Peyer's patch (tissue), 4 donors: ENCODE measurements at regions not wholly inside any gene's neighbourhood (a gene's known extent, or its start where the extent isn't known, plus 50 kb on each side); places are given as distances from the start of the nearest gene placed in this dataset.

Experiments used
- CTCF ChIP-seq, 6 experiments: fragments of 450-650 bp in 4 of 6; fragments of 200-600 bp in 2 of 6; sonication (generic) in 1 of 6; IDR thresholded peaks; one replicate each; pipeline ENCODE4 v1.5.1; 2017 to 2019; ENCODE audit warnings: antibody characterized with exemption in 6 of 6, mild to moderate bottlenecking in 3 of 6, moderate library complexity in 1 of 6
- POLR2A ChIP-seq, 2 donors: fragments of 450-650 bp; IDR thresholded peaks; one replicate each; pipeline ENCODE4 v1.5.1; 2017; ENCODE audit warnings: antibody characterized with exemption in 2 of 2, mild to moderate bottlenecking in 2 of 2, moderate library complexity in 2 of 2

- TF ChIP-seq CTCF (IDR thresholded peaks at IDR 0.05): no peak
- TF ChIP-seq POLR2A (IDR thresholded peaks at IDR 0.05): no peak
Observed at GRCh38 chr4:26030780-26031179, 116.8 kb downstream of the SMIM20 start.
